Muscle of back (tissue), 3 donors: ENCODE measurements at regions not wholly inside any gene's neighbourhood (a gene's known extent, or its start where the extent isn't known, plus 50 kb on each side); places are given as distances from the start of the nearest gene placed in this dataset.

Experiments used
- DNase-seq, 3 donors: peaks; one replicate each; pipeline versions ENCODE4 v3.0.0 to v3.0.0-alpha.2; 2013

DNA sequence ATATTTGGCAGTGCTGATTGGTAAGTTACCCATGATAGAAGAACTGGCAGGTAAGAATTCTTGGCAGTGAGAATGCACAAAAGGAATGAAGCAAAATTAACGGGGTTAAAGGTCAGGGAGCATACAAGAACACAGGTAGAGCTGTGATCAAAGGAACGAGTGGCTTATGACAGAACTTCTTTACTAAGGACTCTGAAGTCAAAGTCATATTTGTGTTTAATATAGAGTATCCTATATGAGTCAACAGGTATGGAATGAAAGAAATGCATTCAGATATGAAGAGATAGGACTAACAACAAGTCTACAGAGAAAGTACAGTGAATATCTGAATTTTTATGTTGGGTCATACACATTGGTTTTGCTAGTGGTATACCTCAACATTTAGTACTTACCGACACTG is 209.0 kb upstream of the CITED2 start:
- DNase-seq, result no peak

DNA sequence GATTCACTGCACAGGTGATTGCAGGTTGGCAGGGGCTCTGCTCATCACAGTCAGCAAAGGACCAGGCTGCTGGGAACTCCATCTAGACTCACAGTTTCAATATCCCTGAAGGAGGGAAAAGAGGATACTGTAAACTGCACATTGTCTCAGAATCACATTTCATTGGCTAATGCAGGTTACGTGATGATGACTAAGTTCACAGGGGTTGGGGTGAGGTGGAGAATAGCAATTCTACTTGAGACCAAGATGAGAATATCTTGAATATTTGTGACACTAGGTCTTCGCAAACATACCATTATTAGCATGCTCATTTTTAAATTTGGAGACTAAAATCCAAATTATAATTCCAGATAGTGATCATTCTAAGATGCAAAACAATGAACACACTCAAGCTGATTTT is 208.5 kb upstream of the CITED2 start:
- no peak for DNase-seq

DNA sequence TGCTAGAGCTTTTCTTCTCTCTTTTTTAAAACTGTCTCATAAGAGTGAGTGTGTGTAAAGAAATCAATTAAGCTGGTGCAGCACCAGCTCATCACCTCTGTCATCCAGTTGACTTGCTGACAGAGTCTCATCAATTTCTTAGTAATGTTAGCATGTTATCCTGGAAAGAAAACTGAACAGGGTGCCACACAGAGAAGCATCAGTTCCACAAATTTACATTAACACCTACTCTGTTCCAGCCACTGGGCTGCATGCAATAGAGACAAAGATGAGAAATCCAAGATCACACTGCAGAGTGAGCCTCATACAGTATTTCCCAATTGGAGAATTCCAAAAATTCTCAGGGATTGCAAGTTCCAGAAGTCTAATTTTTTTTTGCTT is 207.0 kb upstream of the CITED2 start:
- DNase-seq, result no peak

DNA sequence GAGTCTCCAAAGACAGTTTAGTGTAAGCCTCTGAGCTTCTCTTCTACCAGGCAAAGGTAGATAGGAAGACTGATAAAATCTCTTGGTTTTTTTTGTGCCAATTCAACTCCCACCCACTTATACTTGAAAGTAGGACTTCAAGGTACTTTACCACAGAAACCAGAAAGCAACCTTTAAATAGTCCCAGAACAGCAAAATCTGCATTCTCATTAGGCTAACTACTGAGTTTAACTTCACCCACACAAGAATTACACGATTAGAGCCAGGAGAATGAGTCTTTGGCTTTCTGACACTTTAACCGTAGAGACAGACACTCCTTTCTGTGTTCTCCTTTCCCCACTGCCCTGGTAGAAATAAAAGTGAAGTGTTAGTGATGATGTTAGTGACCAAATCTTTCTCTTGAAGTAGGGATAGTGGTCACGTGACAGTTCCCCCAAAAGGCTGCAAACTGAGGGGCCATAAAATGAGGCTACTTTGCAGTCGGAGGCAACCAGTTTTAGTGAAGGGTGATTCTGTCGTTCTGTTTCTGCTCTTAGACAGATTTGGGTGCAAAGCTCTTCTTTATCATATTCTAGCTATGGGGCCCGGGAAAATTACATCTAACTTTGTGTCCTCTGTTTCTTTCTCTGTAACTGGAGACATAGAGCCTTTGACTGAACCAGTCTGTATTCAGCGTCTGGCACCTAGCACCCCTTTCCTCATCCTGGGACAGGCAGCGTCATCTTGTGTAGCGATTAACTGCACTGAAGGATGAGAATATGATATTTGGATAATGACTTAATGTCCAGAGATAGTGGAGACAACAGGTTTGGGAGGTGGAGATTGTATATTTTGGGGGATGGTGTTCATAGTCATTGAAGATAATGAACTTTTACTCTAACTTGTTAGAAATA is 206.4 kb upstream of the CITED2 start:
- DNase-seq, result no peak

DNA sequence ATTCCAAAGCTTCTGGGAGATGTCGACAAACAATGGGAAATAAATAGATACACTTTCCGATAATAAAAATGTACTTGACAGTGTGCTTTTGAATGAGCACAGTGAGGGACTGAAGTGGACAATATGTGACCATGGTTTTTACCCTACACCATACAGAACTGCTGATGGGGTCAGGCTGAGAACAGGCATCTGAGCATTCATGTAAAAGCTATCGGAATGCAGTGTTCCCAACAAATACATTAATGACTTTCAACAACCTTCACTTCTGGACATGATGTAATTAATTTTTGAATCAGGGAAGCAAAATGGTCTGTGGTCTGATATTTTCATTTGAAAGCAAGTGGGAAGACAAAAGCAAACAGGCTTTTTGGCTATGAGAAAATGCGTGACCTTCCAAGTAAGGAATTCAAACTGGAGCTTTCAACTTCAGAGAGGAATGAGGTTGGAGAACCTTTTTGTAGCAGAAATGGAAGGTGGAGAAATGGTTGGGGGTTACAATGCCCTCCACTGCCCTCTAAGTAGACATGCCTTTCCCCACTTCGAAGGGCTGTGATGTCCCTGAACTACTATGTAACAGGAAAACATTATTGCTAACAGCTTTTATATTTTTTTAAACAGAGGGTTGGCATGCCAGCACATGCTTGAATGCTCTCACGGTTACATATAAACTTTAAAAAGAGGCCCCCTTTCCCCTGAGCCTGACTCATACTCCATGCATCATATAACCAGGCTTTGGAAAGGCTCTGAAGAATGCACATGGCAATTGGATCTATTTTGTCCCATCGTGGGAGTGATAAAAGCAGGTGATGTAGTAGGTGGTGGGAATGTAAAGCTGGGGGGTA is 203.5 kb upstream of the CITED2 start:
- DNase-seq, result peak; percentile 56 to 86 (median 73)

DNA sequence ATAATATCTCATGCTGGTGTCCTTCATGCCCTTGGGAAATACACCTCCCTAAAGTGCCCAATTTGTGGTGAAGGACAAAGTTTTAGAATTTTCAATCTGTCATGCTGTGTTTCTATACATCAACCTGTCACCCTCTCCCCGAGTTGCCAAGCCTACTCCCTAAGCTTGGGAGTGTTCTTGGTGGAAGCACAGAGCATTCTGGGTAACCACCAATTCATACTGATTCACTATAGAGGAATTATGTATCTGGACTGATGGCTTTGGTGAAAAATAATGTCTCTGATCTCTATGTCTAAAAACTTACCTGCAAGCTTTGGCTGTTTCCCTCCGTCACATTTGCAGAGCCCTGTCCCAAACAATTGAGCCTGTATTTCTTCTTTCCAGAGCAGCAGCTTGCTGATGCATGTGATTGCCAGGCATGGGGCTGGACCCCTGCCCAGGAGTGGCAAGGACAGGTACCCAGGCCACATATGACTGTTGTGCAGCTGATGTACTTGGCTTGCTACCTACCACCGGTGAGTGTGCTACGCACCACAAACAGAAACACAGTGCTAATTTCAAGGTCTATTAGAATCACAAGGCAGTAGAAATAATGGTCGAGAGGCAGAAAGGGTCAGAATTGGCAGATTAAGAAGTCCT is 202.8 kb upstream of the CITED2 start:
- no peak for DNase-seq

DNA sequence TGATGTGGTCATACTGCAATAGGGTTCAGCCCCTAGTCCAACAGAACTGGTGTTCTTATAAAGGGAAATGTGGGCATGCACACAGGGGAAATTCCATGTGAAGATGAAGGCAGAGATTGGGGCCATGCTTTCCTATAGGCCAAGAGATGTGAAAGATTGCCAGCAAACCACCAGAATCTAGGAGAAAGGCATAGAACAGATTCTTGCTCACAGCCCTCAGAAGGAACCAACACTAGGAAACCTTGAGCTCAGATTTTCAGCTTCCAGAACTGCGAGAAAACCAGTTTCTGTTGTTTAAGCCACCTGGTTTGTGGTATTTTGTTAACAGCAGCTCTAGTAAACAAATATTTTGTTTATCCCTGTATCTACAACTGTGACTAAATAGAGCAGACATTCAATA is 197.6 kb upstream of the CITED2 start:
- no peak for DNase-seq

DNA sequence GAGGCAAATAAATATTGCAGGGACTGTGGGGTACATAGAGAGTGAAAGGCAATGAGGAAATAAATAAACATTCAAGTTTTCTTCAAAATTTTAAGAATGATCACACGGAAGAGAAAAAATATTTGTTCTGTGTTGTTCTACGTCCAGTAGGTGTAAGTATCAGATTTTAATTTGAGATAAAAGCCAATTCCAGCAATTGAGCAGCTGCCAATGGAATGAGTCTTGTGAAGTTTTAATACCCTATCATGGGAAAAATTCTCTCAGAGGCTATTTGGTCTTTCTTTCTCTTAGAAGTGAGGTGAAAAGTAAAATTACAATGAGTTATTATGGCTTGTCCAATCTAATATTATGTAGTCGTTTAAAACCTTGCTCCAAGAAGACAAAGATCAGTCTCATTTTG is 195.7 kb upstream of the CITED2 start:
- DNase-seq, result no peak

DNA sequence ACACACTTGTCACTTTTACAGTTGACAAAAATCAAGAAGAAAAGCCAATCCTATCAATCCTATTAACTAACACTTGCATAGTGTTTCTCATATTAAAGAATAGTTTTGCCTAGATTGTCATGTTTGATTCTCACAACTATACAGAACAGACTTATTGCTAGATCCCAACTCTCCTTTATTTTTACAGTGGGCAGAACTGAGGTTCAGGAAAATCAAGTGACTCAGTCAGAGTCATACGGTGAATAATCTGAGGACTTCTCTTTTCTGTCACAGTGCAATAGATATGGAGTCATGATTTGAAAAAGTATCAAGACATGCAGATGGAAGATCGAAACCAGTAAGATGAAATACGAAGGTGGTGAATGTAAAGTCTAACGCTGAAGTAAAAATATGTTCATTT is 195.1 kb upstream of the CITED2 start:
- no peak for DNase-seq

DNA sequence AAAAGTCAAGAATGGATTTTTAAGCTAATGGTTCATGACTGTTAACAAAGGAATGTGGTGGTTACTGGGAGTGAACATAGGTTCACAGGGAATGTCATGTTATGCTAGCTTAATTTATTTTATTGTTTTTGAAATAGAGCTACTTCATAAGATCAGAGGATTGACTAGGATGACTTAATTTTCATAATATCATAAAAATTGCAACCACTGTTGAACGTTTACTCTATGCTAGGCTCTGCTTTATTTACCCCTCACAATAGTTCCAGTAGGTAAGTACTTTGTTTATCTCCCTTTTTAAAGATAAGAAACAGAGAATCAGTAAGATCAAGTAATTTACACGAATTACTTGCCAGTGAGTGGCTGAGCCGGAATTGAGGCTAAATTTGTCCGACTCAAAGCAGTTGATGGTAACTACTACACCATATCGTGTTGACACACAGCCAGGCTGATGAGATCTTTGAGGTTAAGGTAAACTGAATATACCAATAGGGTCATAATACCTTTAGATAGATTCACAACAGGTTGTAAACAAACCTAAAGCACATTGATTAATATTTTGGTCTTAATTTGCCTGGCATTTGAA is 194.6 kb upstream of the CITED2 start:
- DNase-seq, result peak in 1 of 3 donors; percentile 69

DNA sequence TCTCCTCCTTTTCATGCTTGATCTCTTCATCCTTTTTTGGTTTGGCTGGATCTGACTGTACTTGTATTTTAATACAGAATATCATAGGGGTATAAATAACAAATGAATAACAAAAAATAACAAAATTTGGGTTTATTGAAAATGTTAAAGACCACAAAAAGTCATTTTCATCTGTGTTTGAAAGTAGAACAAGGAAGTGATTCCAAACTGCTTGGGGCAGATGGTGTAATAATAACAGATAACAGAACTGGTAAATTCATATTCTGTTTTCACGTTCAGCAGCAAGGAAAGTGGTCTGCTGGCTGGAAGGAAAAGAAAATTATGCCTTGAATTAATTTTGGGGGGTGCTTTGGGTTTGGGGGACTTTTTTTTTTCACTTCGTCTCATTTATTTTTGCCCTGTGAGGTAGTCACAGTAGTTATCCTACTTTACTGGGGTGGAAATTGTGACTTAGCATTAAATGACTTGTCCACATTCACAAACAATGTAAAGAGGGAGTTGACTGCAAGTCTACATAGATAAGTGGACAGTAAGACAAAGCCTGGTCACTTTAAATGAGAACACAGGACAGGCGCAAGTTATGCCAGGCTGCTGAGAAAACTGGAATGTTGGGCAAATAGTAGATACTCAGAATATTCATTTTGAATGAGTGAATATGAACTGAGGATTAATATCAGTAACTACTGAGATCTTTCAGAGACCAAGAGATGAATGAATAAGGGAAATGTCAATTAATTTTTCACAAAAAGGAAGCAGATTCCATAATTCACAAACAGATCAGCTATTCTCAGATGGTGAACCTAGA is 193.9 kb upstream of the CITED2 start:
- DNase-seq, result no peak

DNA sequence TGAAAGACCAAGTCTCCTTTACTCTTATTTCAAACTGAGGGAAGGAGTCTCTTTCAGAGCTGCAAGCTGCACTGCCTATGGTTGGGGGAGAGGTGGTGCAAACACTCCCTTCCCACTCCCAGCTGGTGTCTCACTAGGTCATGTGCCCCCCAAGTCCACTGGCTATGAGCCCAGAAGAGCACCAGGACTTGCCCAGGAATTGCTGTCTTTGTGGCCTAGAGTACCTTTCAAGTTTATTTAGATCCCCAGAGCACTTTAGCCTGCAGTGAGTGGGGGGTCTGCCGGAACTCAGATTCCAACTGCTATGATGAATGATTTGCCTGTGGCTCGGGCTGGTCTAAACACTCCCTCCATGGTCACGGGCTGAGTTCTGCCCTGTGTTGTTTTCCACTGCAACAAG is 192.6 kb upstream of the CITED2 start:
- no peak for DNase-seq

DNA sequence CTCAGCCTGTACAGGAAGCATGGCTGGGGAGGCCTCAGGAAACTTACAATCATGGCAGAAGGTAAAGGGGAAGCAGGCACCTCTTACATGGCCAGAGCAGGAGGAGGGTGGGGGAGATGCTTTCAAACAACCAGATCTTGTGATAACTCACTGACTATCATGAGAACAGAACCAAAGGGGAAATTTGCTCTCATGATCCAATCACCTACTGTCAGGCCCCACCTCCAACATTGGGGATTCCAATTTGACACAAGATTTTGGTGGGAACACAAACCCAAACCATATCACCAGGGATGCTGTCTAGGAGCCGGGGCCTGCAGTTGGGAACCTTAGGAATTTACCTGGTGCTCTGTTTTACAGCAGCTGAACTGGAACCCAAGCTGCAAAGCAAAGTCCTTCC is 191.1 kb upstream of the CITED2 start:
- no peak for DNase-seq

DNA sequence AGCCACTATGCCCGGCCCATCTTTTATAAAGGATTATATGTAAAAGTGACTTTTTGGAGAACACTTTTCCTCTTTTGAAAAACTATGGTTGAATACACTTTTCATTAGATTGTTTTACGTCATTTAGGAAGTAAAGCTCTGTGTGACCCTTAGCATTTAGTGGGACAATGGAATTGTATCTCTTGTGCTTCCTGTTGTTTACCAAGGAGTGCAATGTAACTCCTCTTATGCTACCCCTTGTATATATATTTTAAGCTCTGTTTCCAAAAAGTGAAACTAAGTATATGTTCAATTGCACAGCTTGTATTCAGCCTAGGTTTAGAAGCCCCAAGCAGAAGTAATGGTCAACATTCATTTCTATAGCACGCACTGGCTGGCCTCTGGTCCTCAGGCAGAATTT is 183.1 kb upstream of the CITED2 start:
- no peak for DNase-seq

DNA sequence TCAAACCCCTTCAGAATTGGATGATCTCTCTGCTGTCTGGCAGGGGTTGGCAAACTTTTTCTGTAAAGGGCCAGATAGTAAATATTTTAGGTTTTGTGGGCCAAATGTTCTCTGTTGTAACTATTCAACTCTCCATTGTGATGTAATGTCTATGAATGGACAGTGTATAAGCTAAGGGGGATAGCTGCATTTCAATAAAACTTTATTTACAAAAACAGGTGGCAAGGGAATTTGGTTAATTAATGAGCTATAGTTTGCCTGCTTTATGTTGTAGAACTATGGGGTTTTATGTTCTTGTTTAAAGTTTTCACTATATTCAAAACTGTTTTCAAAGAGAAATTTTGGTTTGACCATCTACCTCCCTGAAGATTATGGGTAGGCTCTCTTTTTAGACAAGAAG is 182.1 kb upstream of the CITED2 start:
- no peak for DNase-seq

DNA sequence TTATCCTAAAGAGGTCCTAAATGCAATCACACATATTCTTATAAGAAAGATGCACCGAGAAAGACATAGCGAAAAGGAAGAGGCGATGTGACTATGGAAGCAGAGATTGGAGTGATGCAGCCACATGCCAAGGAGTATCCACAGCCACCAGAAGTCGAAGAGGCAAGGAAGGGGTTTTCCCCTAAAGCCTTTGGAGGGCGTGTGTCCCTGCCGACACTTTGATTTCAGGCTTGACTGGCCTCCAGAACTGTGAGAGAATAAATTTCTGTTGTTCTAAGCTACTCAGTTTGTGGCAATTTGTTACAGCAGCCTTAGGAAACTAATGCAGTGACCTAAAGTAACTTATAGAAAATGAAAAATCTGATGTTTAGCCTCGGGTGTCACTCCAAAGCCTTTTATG is 179.5 kb upstream of the CITED2 start:
- DNase-seq, result no peak

DNA sequence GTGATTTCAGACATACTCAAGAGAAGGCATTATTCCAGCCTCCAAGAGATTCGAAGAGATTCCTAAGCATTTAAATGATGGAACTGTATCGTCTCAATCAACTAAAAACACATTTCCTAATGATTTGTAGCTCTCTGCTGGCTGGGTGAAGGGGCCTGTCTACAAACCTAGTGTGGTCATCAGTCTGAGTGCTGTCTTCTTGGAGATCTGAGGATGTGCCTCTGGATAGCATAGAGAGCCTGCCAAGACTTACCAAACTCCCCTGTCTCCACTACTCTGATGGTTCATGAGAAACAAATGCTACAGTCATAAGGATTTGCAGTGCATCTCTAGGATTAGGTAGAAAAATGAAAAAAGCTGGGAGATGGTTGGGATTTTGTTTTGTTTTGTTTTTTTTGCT is 176.9 kb upstream of the CITED2 start:
- no peak for DNase-seq

DNA sequence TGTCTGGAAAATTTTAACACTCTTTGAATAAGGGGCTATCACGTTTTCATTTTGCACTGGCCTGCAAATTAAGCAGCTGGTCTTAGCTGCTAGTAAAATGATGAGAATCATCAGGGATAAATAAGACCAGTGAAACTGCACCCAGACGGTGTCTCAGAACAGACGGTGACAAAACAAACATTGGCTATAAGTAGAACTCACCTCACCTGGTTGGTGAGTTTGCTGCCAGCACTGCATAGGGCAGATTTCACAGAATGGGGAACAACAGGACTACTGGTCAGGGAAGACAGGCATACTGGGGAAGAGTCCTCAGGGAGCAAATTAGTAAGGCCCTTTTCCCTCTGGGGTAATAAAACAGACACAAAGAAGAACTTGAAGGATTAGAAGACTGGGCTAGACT is 175.9 kb upstream of the CITED2 start:
- no peak for DNase-seq

DNA sequence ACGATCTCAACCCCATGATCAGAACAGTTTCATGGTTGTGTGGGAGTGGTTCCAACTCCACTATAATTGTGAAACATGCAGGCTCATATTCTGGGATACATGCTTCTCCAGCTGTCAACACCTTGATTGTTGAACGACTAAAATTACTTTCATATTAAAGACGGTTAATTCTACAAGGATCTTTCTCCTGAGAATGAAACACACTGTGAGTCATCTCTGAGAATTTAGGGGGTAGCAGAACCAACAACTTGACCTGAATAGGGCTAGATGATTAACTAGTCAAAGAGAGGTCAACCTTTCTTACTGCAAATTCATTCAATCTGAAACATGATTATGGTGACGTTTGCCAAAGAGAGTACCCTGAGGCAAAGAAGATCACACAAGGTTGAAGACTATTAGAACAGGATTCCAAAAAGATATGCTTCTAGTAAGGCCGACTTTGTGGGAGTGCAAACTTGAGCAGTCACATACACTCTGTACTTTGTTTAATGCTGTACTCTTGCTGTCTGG is 175.2 kb upstream of the CITED2 start:
- no peak for DNase-seq

DNA sequence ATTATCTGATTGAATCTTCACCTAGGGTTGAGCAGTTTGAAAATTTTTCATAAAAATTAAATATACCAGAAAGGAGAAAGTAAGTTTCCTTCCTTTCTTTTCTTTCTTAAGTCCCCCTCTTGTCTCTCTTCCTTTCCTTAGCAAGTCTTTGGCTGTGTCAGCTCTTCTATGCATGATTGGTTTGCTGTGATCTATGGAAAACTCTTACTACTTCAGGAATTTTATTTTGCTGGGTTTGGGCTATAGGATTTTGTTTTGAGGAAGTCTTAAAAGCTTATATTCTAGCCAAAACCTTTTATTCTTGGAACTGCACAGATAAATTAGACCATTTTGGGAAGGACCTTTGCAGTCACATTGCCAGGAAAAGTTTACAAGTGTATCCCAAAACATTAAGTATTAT is 173.4 kb upstream of the CITED2 start:
- DNase-seq, result peak in 1 of 3 donors; percentile 45

DNA sequence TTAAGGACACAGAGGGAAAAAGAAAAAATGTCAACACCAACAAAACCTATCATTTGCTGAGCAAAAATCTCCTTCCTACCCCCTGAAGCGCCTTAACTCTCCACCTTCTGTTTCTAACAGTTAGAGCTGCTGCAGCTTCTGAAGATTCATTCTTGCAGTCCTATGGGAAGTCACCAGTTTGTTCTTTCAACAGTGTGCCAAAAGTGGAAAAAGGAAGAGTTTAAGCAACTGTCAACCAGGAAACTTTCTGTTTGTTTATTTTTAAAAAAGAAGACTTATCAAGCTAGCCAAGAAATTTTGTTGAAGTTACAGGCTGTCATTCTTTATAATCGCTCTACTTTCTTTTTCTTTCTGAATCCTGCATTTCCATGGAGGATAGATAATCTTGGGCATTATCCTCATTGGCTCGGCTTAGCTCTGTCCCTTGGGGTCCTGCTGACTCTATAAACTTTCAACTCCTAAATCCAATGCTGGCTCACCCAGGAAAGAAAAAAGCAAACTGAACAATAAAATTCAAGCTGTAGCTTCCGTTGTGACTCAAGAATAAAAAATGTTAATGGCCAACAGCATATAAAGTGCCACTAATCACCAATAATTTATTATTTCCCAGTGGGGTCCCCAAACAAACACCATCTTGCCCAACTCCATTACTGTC is 172.8 kb upstream of the CITED2 start:
- DNase-seq, result peak in 2 of 3 donors; percentile 46 to 75
